Anterior cingulate cortex (tissue), 58 donors: ENCODE measurements at regions not wholly inside any gene's neighbourhood (a gene's known extent, or its start where the extent isn't known, plus 50 kb on each side); places are given as distances from the start of the nearest gene placed in this dataset.

Experiments used
- DNase-seq, 58 donors: peaks; one replicate each; lab custom pipeline; 2025; lab: John Stamatoyannopoulos, UW

GRCh38 chr3:23071296-23071695, 131.8 kb upstream of the UBE2E2 start:
- DNase-seq: no peak

DNA sequence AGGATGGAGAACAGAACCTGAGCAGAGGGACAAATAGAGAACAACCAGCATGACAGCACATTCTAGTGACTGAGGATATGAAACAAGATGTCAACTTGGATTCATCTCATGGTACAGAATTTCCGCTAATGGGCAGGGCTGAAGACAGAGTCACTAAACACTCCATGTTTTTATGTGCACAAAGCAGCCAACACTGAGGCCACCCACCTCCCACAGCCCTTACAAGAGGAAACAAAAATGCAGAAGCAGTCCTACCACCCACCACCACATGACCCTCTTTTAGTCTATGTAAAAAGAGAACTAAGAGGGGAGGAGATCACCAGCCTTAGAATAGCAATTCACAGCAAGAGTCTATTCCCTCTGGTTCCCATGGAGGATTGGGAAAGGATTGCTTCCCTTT, 131.4 kb upstream of the UBE2E2 start:
- peak in 20 of 58 donors; percentile 2 to 30 (median 8) for DNase-seq

GRCh38 chr3:23072693-23073092, 130.4 kb upstream of the UBE2E2 start:
- DNase-seq: no peak

DNA sequence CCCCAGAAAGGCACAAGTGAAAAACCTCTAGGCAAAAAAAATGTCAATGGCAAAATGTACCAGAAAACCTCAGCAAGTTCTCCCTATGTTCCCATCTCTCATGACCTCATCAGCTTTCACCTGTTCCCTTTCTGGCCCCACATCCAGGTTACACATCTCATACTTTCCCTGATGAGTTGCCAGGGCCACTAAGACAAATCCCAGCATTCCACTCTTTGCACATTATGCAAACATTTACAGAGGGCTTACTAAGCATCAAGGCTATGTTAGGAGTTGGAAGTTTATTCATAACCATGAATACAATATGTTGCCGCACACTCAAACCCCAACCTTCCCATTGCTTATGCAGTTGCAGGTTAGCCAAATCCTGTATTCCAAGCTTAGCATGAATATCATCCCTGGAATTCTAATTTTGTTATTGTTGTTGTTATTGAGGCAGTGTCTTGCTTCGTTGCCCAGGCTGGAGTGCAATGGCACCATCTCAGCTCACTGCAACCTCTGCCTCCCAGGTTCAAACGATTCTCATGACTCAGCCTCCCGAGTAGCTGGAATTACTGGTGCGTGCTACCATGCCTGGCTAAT, 129.3 kb upstream of the UBE2E2 start:
- no peak for DNase-seq

DNA sequence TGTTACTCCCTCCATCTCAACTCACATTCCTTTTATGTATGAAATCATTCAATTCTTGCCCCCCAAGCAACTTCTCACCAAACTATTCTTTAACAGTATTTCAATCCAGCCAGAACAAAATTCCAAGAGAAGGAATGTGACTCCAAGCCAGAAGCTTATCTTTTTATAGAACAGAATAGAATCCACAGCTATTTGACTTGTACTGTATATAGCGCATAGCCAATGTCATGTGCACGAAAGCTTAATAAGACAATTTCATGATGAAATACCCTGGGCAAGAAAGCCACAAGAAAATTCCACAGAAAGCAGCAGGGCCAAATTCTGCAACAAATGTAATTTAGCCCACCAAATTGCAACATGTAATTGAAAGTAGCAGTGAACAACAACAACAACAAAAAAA, 127.6 kb upstream of the UBE2E2 start:
- no peak for DNase-seq

DNA sequence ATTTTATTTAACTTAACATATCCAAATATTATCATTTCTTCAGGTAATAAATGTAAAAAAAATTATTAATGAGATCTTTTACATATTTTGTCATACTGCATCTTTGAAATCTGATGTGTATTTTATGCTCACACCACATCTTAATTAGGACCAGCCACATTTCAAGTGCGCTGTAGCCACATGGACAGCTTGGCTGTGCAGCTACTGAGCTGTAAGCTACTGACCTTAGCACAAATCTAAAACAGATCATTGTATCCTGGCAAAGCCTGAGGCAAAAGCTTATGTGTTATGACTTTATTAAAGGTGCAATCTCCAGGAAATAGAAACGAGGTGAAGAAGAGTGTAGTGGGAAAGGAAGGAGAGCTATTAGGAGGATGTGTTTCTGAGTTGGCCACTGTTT, 126.7 kb upstream of the UBE2E2 start:
- DNase-seq: no peak

- DNase-seq: no peak
Measured at GRCh38 chr3:23077126-23077525, 126.0 kb upstream of the UBE2E2 start.

- DNase-seq: no peak
Measured at GRCh38 chr3:23078735-23079134, 124.4 kb upstream of the UBE2E2 start.

GRCh38 chr3:23079976-23080375, 123.2 kb upstream of the UBE2E2 start:
- no peak for DNase-seq

GRCh38 chr3:23083701-23084100, 119.4 kb upstream of the UBE2E2 start:
- DNase-seq: no peak

GRCh38 chr3:23084367-23084766, 118.8 kb upstream of the UBE2E2 start:
- DNase-seq: no peak

GRCh38 chr3:23085261-23085660, 117.9 kb upstream of the UBE2E2 start:
- DNase-seq: no peak

DNA sequence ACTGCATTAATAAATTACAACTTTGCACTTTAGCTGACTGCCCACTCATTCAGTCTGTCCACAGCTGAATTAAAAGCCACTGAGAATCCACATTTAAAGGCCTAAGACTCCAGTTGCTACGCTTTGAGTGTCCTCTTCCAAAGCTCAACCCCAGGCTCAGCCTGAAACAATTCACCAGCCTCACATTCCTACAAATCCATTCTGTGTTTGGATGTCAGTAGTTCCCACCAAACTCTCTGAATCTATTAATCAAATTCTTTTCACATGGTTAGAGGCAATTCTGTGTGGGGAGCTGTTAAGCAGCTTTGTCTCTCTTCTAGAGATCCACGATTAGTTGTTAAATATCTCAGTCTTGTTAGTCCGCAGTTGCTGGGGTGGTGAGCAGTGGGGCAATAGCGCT, 116.8 kb upstream of the UBE2E2 start:
- no peak for DNase-seq

GRCh38 chr3:23086831-23087230, 116.3 kb upstream of the UBE2E2 start:
- DNase-seq: no peak

DNA sequence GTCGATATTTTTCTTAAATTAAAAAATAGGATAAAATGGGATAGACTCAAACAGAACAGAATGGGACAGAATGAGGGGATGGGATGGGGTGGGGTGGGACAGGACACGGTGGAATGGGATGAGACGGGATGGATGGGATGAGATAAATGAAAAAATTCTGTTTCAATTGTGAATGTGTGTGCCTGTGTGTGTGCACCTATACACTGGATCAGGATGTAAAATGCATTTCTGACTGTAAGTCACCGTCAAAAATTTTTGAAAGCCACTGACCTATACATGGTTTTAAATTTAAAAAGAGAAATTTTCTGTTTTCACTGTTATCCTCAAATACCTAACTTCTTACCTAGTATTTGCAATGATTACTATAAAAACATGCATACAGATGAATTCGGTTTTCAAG, 108.7 kb upstream of the UBE2E2 start:
- no peak for DNase-seq

DNA sequence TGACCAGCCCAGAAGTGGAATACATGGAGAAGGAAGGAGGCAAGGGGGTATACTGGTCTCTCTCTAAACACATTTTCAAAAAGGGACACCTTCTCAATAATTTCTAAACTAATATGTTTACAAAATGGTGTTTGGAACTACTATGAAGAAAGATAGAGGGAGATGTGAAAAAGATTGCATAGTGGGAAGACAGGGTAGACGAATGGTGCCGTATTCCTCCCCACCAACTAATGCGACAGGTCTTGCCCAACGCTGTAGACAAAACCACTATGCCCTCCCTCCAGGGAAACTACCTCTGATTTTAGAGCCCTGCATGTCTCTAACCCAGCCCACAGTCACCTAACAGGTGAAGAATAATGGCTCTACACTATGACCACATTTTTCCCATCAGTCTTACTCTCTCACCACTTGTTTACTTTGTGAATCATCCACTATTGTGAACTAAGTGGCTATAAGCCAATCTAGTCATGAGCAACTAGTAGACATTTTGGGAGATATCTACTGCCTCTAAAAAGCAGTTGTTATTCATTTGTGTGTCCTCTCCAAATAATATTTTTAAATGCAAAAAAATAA, 108.2 kb upstream of the UBE2E2 start:
- no peak for DNase-seq

DNA sequence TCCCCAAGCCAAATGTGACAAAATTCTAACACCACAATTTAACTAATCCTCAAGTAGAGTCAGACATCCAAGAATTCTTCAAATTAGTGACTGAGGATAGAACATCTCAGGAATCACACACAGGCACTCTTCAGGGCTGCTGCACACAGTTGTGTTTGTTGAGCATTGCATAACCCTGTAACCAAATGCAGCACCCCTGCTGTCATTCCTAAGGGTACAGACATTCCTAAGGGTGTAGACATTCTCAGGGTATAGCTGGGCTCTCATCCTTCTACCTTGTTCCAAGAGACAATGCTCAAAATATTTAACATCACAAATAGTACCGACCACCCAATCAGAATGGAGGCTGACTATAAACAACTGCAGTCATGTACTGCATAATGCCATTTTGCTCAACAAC, 107.1 kb upstream of the UBE2E2 start:
- no peak for DNase-seq

DNA sequence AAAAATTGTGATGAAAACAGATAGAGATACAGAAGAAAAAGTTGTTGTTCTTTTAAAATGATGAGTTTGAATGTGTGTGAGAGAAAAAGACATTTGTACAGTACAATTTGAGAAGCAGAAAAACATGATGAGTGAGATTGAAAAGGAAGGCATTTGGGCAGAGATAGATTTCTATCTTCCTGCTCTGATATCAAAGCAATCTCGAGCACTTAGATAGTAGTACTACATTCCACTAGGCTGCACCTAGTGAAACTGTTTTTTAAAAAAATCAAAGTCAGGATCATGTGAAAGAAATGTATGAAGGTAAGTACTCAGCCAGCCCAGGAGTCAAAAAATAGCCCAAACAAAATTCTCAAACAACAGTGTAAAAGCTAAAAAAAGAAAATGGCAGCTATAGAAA, 104.1 kb upstream of the UBE2E2 start:
- DNase-seq: no peak

GRCh38 chr3:23099677-23100076, 103.5 kb upstream of the UBE2E2 start:
- no peak for DNase-seq

DNA sequence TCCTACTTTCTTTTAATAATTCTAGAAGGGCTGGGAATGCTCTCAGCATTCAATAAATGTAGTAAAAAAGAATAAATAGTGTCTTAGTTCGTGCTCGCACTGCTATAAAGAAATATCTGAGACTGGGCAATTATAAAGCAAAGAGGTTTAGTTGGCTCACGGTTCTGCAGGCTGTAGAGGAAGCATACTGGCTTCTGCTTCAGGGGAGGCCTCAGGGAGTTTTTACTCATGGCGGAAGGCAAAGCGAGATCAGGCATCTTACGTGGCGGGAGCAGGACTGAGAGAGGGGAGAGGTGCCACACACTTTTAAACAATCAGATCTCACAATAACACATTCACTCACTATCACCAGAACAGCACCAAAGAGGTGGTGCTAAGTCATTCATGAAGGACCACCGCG, 103.0 kb upstream of the UBE2E2 start:
- DNase-seq: no peak

DNA sequence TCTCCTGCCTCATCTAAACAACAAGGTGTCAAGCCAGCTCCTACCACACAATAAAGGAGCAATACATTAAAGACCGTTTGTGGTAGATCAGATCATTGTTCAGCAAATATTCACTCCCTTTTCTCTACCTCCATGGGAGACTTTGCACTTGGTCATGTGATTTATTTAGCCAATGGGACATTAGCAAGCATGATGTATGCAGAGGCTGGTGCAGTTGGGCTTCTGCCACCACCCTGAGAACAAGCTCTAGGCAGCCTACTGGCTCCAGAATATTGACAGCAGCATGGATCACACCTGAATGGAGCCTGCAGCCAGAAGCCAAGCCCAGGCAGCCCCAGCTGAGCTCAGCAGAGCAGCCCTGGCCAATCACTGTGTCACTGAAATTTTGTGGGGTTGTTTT, 99.4 kb upstream of the UBE2E2 start:
- no peak for DNase-seq

GRCh38 chr3:23105048-23105447, 98.1 kb upstream of the UBE2E2 start:
- DNase-seq: no peak

GRCh38 chr3:23106666-23107065, 96.5 kb upstream of the UBE2E2 start:
- no peak for DNase-seq
